GM18867 (cell line): ENCODE measurements at regions not wholly inside any gene's neighbourhood (a gene's known extent, or its start where the extent isn't known, plus 50 kb on each side); places are given as distances from the start of the nearest gene placed in this dataset.

Experiments
- ATAC-seq: cut with Tn5 transposase; IDR thresholded peaks from one replicate; pipeline ENCODE4 v1.9.1; 2021; ENCODE audit warnings: mild to moderate bottlenecking, moderate library complexity; ENCODE audit not compliant: unreplicated experiment

DNA sequence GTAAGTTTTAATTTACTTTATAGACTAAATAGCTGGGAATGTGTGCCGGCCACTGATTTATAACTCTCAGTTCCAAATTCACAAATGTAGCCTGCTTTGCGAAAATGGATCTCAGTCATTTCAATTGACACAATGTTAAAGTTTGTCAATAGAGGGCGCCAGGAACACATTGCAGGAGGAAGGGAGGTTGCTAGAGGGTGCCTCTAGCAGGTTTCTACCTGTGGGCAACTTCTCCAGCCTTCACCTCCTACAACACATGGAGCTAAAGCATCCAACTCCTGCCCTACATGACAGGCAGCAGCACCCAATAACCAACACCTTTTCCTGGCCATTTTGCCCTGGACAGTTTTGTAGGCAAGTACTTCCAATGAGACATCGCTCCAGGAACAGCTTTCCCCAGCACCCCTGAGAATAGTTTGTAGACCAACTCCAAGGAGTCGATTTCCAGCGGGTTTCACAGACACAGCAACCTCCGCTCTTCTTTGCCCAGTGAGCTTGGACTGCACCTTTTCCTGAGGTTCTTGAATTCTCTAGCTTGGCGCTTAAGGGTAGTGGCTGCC is 784.8 kb upstream of the CDH2 start:
- ATAC-seq, result no peak

DNA sequence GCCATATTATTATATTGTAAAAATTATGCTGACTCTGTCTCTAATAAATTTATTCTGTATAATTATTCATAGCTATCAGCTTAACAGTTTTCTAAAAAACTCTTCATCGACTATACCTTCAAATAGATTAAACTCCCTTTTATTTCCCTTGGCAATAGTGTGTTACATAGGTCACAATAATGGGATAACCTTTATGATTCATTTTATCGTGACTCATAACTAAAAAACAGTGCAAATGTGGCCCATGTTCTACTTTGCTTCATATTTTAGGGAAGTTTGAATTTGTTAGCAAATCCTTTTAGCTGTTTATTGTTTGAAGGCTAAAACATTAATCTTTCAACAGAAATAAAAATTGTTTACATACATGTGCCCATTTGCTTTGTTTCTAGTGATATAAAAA is 783.2 kb upstream of the CDH2 start:
- no peak for ATAC-seq

DNA sequence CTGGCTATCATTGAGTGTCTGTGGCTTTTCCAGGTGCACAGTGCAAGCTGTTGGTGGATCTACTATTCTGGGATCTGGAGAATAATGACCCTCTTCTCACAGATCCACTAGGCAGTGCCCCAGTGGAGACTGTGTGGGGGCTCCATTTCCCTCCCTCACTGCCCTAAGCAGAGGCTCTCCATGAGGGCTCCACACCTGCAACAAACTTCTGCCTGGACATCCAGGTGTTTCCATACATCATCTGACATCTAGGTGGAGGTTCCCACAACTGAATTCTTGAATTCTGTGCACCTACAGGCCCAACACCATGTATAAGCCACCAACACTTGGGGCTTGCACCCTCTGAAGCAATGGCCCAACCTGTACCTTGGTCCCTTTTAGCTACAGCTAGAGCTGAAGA is 775.4 kb upstream of the CDH2 start:
- ATAC-seq, result no peak

DNA sequence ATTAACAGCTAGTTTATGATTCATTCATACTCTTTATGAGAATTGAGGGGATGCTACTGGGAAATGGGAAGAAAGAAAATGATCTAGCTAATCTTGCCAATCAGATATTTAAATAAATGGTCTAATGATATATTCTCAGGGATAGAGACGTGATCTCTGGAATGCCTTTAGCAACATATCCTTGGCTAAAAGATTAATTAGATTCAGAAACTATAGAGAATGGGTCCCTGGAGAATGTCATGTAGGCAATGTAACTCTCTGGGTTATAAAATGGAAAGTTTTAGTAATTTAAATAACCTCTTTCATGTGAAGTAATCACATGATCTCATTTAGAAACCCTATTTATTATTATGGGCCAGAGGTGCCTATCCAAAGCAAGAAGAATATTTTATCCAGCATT is 771.0 kb upstream of the CDH2 start:
- no peak for ATAC-seq

DNA sequence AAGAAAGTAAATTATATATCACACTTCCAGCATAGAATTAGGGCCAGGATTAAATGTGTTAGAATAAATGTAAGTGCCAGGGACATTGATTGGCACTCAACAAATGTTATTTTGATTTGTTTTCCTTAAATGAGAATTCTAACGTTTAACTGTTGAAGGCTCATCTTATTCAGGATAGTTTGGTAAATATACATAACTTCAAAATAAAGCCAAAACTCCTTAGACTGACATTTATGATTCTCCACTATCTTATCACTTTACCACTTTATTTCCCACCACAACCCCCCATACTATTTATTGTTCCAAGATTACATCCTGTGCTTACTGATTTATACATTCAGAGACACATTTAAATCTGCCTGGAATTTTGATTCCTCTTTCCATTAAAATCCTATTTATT is 769.5 kb upstream of the CDH2 start:
- ATAC-seq, result no peak

DNA sequence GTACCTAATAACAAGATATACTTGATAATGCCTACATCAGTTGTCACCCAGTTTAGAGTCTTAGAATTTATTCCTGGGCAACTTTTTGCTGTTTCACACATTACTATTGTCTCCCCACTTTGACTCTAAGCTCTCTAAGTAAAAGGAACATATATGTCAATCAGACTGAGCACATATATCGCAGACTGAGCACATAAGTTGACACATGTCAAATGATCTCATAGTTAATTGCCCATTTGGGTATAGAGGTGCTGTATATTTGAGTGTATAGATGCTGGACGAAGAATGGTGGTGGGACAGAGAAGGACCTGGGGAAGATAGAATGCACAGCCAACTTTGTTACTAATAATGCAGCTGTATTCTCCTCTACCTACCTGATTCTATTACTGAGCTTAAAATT is 746.0 kb upstream of the CDH2 start:
- no peak for ATAC-seq

DNA sequence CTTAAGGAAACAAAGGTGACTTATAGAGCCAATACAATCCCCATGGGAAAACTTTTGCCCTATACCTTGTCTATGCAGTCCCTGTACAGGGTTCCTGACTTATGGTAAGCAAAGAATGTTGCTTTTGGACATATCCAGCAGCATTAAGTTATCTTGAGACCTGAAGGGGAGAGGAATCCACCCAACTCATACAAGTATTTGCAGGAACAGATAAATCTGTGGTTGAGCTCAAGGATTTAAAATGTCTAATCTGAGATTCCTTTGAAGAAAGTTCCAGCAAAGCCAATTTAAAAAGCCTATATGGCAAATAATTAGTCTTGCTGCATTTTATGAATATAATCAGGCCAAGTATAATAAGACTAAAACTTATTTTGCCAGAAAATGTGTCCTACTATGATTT is 739.5 kb upstream of the CDH2 start:
- ATAC-seq, result no peak

DNA sequence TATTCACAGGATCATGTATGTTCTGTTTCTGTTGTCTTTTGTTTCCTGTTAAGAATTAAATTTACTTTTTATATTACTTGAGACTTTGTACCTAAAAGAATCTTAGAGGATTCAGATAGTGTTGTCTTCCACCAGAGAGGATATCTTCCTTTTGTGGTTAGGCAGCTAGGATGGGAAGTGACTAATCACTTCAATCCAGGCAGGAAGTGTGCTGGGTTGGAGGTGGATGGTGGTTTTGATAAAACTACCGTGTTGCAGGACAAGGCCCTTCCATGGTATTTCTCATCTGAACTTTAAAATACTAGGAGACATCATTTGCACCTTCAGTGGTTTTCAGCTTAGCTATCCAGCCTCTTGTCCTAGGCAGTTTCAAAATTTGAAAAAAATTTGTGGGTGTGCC is 728.6 kb upstream of the CDH2 start:
- no peak for ATAC-seq

DNA sequence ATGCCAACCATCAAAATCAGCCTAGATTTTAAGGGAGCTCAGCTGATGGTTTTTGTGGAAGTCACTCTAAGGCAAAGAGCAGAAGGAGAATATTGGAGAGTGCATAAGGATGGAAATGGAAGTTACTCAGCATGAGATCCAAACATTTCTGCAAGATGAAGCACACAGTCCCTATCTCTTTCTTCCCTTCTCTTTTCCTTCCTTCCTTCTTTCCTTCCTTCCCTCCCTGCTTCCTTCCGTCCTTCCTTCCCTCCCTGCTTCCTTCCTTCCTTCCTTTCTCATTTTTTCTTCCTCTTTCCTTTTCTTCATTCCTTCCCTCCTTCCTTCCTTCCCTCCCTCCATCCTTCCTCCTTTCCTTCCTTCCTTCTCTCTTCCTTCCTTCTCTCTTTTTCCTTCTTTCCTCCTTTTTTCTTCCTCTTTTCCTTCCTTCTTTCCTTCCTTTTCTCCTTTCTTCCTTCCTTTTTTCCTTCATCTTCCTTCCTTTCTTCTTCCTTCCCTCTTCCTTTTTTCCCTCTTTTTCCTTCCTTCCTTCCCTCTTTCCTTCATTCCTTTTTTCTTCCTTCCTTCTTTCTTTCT is 727.9 kb upstream of the CDH2 start:
- ATAC-seq, result no peak

DNA sequence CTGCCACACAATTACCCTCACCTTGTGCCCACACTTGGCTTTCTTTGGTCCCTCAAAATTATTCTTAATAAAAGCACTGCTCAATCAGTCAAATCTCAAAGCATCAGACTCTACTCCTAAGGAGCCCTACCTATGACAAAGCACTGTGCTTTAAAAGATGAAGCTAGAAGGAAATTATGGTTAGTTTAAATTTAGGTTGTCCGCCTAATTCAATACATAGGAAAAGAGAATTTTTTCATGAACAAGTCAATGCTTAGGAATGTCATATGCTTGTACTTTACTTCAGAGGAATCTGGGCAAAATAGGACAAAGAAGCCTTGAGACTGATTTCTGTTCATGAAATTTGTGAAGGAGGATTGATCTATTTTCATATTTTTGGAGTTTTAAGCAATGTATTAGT is 726.4 kb upstream of the CDH2 start:
- no peak for ATAC-seq

DNA sequence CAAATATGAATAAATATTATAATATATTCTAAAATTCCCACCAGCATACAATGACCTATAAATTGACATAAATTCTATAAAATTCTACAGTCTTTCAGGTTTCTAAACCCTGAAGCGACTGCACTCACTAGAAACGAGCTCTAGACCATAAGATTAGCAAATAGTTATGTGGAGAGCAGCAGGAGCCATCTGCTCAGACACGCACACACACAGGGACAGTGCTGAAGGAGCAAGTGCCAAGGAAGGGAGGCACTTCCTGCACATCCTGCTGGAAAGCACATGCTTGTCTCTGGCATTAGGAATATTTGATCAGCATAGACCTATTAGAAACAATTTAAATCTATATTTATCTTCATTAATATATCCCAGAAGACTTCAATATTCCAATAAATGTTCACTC is 713.9 kb upstream of the CDH2 start:
- no peak for ATAC-seq

DNA sequence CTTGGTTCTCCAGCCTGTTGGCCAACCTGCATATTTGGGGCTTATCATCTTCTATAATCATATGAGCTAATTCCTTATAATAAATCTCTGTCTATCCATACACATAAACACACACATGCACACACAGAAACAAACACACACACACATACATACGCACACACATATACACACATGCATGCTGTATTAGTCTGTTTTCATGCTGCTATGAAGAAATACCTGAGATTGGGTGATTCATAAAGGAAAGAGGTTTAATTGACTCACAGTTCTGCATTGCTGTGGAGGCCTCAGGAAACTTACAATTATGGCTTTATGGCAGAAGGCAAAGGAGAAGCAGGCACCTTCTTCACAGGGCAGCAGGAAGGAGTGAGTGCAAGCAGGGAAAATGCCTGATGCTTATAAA is 707.4 kb upstream of the CDH2 start:
- ATAC-seq, result no peak

DNA sequence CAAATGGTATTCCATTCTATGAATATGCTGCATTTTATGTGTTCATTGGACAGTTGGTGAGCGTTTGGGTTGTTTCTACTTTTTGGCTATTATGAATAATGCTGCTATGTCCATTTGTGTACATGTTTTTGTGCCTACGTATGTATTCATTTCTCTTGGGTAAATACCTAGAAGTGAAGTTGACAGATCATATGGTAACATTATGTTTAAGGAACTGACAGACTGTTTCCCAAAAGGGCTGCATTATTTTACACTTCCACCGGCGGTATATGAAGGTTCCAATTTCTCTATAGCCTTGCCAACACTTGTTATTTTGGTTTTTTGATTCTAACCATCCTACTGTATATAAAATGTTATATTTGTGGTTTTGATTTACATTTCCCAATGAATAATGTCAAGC is 703.9 kb upstream of the CDH2 start:
- no peak for ATAC-seq

DNA sequence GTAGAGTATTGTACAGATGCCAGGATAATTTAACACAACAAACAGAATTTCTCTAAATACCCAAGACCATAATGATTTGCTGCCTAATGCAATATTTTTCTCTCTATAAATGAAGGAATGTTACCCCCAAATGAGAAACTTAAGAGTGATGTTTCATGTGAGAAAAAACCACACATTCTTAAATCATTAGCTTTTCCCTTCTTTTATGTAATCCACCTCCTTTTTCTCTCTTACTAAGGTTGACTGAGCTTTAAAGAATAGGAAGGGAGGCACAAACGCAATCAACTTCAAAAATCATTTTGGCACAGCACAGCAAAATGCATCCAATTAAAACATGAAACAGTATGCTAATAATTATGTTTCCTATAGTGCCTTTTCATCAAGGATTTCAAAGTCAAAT is 698.1 kb upstream of the CDH2 start:
- ATAC-seq, result no peak

DNA sequence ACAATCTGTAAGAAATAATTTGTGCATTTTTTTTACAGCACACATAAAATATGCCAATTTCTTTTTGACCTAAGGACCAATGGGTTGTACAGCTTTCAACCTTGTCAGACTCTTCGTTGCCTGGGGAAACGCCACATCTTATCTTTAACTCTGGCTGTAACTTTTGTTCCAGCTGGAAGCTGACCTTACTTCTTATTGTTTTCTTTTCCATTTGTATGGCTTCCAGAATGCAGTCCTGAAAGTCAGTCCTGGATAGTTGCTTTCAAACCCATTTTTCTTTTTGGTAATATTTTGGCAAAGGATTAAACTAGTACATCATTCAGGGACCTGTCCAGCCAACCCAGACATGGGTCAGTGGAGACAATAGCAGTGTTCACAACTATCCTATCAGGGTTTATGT is 686.5 kb upstream of the CDH2 start:
- no peak for ATAC-seq

DNA sequence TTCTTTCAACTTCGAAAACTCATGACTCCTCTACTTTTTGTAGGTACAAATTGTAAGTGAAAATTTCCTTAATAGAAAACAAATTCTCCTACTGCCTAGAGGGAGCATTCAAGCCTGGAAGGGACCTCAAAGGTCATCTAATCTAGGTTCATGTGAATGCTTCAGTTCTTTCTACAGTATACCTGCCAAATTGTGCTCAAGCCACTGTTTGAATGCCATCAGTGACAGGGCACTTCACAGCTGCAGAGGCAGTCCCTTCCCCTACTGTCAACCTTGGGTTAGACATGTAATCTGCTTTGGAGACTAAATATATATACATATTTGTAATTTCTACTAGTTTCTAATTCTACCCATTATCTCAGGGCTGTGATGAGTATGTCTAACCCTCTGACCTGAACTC is 681.3 kb upstream of the CDH2 start:
- ATAC-seq, result no peak

DNA sequence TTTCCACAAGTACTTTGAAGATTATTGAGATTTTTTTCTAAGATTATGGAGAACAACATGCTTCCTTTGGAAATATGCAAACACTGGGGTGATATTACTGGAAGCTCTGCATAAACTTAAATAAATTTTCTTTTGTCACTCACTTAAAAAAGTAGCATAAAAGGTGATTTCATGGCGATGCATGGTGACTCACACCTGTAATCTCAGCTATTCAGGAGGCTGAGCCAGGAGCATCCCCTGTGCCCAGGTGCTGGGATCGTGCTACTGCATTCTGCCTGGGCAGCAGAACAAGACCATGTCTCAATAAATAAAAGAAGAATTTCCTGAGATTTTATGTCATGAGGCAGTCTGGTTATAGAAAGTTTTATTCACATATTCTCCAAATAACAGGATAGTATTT is 679.1 kb upstream of the CDH2 start:
- ATAC-seq, result no peak

DNA sequence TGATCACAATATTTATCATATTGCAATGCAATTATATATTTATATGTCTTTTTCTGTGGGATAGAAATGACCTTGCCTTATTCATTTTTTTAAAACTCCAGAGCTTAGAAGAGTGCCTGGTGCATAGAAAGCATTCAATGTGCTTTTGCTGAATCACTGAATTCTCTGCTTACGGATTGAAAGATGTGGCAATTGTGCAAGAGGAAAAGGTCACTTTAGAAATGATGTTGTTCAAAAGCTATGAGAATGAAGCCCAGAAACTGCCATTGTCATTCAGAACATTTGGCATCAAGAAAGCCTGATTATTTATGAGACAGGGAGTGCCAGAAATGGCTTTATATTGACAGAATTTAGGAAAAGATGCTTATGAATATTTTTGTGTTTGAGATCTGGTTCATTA is 678.6 kb upstream of the CDH2 start:
- no peak for ATAC-seq

DNA sequence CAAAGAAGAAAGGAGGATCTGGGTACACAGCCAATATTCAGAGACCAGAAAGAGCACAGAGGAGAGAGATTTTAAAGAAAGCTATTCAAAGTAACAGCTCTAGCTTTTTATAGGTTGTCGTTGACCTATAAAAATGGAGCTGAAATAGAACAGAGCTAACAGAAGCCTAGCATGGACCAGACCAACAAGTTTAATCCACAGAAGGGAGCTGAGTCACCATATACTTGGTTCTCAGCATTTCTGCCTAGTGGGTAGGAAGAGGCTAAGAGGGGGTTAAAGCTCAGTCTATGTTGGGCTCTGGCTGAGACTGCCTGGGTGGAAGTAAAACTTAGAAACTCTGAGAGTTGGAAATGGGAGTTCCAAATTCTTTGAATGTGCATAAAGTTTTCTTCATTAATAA is 678.0 kb upstream of the CDH2 start:
- no peak for ATAC-seq

DNA sequence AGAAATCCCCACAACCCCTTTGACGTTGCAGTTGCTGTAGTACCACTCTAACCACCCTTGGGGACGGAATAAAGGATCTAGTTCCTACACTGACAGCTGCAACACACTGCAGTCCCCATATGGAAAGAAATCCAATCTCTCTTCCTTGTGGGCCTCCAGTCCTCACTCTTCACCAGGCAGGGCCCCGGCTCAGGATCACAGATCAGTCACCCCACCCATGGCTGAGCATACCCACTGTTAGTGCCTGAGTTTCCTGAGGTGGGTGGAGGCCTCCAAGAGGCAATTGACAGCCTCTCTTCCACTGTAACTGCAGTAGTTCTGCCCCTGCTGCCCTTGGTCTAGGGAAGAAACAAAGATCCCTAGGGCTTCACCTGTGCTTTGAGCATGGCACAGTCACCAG is 670.0 kb upstream of the CDH2 start:
- no peak for ATAC-seq

DNA sequence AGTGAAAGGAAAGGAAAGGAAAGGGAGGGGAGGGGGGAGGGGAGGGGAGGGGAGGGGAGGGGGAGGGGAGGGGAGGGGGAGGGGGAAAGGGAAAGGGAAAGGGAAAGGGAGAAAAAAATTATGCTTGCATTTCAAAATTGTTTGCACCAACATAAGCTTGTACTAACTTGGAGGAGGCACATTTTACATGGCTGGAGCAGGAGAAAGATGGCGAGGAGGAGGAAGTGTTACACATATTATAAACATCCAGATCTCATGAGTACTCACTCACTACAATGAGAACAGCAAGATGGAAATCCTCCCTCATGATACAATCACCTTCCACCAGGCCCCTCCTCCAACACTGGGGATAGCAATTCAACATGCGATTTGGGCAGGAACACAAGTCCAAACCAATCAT is 660.2 kb upstream of the CDH2 start:
- ATAC-seq, result no peak

DNA sequence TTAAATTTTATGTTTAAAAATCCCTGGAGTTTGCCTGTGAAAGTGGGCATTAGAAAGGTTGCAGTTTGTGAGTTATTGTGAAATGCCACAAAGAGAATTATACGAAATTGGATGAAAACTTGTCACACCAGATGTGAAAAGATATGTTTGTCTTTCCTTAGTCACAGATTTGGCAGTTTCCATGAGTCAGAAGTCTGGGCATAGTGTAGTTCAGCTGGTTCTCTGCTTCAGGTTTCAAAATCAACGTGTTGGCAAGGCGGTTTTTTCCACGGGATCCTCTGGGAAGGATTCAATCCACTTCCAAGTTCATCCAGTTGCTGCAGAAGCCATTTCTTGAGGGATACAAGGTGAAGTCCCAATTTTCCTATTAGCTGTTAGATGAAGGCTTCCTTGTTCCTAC is 658.0 kb upstream of the CDH2 start:
- no peak for ATAC-seq

DNA sequence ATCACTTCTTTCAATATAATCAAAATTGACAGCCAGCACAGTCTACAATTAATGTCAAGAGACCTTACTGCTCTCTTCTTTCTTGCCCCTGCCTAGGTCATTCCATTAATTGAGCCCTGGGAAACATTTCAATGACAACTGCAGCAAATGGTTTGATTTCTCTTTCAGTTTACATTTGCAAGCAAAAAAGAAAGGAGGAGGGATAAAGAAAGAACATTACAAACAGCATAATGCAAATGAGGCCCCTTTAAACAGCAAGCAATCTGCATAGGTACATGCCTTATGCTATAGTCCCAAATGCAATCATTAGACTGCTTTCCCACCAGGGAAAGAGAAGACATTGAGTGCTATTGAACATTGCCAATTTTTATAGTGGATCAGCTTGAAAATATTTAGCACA is 655.0 kb upstream of the CDH2 start:
- no peak for ATAC-seq

DNA sequence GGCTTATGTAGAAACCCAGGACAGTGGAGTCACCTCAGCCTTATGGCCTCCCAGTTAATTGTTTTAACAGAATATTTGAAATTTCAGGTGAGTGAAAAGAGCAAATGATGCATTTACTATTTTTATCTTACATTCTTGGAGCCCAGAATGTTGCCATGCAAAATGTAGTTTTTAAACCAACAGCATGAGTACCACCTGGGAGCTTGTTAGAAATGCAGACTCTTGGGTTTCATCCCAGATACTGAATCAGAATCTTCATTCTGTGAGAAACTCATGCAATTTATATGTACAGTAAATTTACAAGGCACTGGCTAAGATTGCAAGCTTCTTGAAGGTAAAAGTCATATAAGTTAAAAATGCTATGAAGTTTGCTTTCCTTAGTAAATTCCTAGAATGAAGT is 654.5 kb upstream of the CDH2 start:
- ATAC-seq, result no peak
